GM12873 (cell line): ENCODE measurements at regions not wholly inside any gene's neighbourhood (a gene's known extent, or its start where the extent isn't known, plus 50 kb on each side); places are given as distances from the start of the nearest gene placed in this dataset.

Source experiments
- TF ChIP-seq, protein P1 (sequence below): IDR thresholded peaks from 2 replicates; pipeline ENCODE4 v1.5.1; 2012; ENCODE audit warnings: low read depth, mild to moderate bottlenecking, moderate library complexity, low read length, control low read depth; ENCODE audit not compliant: insufficient read depth; ENCODE audit errors: missing control alignments

GRCh38 chr1:157193219-157193618, 55.0 kb upstream of the ETV3 start:
- TF ChIP-seq, protein P1, sequence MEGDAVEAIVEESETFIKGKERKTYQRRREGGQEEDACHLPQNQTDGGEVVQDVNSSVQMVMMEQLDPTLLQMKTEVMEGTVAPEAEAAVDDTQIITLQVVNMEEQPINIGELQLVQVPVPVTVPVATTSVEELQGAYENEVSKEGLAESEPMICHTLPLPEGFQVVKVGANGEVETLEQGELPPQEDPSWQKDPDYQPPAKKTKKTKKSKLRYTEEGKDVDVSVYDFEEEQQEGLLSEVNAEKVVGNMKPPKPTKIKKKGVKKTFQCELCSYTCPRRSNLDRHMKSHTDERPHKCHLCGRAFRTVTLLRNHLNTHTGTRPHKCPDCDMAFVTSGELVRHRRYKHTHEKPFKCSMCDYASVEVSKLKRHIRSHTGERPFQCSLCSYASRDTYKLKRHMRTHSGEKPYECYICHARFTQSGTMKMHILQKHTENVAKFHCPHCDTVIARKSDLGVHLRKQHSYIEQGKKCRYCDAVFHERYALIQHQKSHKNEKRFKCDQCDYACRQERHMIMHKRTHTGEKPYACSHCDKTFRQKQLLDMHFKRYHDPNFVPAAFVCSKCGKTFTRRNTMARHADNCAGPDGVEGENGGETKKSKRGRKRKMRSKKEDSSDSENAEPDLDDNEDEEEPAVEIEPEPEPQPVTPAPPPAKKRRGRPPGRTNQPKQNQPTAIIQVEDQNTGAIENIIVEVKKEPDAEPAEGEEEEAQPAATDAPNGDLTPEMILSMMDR = no peak

DNA sequence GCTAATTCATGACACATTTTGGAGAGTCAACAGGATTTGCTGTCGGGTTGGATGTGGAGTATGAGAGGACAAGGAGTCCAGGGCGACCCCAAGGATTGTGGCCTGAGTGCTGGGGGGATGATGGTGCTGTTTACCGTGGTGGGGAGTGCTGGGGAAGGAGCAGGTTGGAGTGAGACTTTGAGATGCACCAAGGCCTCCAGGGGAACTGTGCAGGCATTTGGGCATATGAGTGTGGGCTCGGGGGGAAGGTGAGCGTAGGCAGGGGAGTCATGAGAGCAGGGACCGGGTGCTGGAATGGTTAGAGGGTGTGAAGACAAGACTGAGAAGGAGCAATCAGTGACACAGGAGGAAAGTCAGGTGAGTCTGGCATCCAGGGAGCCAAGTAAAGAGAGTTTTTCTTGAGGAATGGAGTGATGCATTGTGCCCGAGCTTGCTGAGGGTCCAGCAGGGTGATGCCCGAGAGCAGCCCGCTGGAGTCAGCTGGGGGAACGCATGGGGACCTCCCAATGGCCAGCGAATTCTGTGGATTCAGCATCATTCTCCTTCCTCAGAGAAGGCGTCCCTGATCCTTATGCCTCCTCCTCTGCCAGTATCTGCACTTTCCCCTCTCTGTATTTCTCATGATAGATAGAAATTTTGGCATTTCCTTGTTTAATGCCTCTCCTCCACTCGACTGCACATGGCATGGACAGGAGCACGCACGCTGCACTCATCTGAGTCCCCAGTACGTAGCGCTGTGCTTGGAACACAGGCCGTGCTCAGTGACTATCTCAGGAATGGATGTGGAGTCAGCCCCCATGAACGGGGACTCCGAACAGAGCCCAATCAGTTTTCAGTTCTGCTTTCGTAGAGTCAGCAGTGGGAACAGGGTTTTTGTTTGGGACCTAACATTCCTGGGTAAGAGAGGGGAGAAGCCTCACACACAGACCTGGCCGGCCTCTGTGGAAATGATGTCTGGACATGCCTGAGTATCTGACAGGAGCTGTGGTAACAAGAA, 52.1 kb upstream of the ETV3 start:
- TF ChIP-seq, protein P1 = no peak

DNA sequence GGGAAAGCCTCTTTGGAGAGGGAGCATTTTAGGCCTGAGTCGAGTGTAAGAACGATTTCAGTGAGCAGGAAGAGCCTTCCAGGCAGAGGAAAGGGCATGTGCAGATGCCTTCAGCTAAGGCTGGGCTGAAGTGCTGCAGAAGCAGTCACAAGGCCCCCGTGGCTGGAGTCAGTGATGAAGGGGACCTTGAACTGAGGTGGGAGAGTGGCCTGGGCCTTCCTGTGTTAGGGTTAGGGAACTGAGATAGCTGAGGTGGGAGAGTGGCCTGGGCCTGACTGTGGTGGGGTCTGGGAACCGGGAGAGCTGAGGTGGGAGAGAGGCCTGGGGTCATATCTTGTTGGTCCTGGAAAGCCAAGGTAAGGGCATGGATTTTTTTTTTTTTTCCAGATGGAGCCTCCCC, 50.9 kb upstream of the ETV3 start:
- TF ChIP-seq, protein P1 = no peak
